ENCODE measurements at regions not wholly inside any gene's neighbourhood (a gene's known extent, or its start where the extent isn't known, plus 50 kb on each side); places are given as distances from the start of the nearest gene placed in this dataset.

DNA sequence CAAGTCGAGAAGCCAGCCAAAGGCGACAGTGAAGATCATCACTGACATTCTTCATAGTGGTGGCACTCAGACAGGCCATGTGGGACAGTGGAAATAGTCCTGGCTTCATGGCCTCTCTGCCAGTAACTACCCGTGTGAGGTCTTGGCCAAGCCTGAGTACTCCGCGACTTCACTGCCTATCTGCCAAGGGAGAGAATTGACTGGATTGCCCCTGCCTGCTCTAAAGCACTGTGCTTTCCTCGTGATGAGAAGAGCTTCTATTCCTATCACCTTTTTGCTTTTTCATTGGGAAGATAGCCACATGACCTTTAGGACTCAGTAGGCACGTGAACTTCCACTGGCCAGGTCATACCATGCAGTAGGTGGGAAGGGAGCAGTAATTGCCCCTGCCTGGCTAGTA lies 239.3 kb downstream of the HAUS1 start:
- CTCF ChIA-PET: no interaction called here
- no peak overlapping the region for H3K27ac ChIP-seq (ENCODE audit: low read depth, low read length, poor library complexity, severe bottlenecking)

DNA sequence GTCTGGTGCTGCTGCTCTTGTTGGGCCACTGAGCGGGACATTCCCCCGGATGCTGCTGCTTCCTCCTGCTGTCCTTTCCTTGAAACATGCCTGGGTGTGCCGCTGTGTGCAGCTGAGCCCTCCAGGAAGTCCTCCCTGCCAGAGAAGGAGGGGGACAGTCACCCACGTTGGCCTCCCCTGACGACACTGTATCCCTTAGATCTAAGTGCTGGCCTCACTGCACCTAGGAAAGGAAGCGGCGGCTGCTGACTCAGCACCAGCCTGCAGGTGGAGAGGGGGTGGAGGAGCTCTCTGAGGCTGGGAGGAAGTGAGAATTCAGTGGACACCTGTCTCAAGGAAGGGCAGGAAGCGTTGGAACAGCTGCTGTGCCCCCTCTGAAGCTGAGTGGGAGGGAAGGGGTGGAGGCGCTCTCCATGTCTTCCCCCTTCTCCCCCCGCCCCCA lies 239.8 kb downstream of the HAUS1 start:
- no TSS peak for BruUV-seq (replicated peaks)
- CTCF ChIA-PET: no interaction called here
- no peak overlapping the region for H3K27ac ChIP-seq (ENCODE audit: low read depth, low read length, poor library complexity, severe bottlenecking)

More for the DNA sequence above, 239.3 kb downstream of the HAUS1 start:
- H3K4me3 ChIP-seq (ENCODE audit: low read depth, low read length, poor library complexity, severe bottlenecking): no peak overlapping the region
- TF ChIP-seq, protein P1, sequence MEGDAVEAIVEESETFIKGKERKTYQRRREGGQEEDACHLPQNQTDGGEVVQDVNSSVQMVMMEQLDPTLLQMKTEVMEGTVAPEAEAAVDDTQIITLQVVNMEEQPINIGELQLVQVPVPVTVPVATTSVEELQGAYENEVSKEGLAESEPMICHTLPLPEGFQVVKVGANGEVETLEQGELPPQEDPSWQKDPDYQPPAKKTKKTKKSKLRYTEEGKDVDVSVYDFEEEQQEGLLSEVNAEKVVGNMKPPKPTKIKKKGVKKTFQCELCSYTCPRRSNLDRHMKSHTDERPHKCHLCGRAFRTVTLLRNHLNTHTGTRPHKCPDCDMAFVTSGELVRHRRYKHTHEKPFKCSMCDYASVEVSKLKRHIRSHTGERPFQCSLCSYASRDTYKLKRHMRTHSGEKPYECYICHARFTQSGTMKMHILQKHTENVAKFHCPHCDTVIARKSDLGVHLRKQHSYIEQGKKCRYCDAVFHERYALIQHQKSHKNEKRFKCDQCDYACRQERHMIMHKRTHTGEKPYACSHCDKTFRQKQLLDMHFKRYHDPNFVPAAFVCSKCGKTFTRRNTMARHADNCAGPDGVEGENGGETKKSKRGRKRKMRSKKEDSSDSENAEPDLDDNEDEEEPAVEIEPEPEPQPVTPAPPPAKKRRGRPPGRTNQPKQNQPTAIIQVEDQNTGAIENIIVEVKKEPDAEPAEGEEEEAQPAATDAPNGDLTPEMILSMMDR (conservative IDR thresholded peaks at IDR 0.05; ENCODE audit: low read depth, low read length): no peak
- TF ChIP-seq EZH2 (IDR thresholded peaks at IDR 0.05; ENCODE audit: borderline replicate concordance, low read depth, low read length, poor library complexity, severe bottlenecking): no peak
- intact Hi-C loops (cut with micrococcal nuclease; ENCODE audit: unreplicated experiment): no loop called here
- no peaks in the 10 kb centered on the region for H3K9me3 ChIP-seq (ENCODE audit: low read depth, low read length, poor library complexity, severe bottlenecking)
- POLR2A ChIA-PET (ENCODE audit: low non-redundant PET): no interaction called here
- no peaks in the 10 kb centered on the region for H3K36me3 ChIP-seq (ENCODE audit: insufficient read depth, low read length, poor library complexity, severe bottlenecking)
- H3K4me1 ChIP-seq (ENCODE audit: insufficient read depth, low read length, poor library complexity, severe bottlenecking): no peaks in the 10 kb centered on the region
- no peak for DNase-seq (ENCODE audit: low spot score)
- no peaks in the 10 kb centered on the region for H3K27me3 ChIP-seq (replicated peaks; ENCODE audit: insufficient read depth, low read depth, low read length, poor library complexity)
- BruUV-seq (replicated peaks): no TSS peak

DNA sequence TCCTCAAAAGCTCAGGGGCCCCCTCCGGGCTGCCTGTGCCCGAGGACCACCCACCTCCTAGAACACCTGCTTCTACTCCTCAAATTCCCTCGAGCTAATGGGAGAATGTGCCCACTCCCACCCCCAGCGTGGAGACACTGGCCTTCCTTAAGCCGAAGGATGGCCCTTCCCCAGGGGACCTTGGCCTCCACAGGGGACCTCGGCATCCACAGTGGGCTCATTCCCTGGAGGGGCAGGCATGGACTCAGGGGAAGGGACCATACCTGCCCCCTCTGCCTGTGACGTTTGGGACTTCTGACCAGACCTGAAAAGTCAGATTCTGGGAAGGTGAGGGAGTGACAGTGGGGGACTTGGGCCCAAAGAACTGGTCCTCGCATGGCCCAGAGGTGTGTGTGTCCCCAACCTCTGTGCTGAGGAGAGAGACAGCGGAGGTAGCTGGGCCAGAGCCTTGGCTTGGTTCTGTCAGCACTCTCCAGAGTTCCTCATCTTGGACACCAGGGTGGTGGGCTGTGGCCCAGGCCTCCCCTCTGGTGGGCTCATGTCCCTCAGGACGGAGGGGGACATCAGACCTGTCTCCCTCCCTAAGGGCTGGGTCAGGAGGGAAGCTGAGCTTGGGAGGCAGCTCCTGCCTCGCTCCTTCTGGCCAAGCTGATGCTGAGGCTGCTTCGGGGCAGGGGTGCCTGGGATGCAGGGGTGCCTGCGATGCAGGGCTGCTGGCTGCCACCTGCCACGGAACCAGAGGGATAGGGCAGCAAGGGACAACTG lies 240.4 kb downstream of the HAUS1 start:
- Histone ChIP-seq H3K4me1 (ENCODE audit: insufficient read depth, low read length, poor library complexity, severe bottlenecking) (no peaks in the 10 kb centered on the region), H3K4me3 (ENCODE audit: low read depth, low read length, poor library complexity, severe bottlenecking) (no peak overlapping the region), H3K36me3 (ENCODE audit: insufficient read depth, low read length, poor library complexity, severe bottlenecking) (no peaks in the 10 kb centered on the region), H3K27ac (ENCODE audit: low read depth, low read length, poor library complexity, severe bottlenecking) (no peak overlapping the region), H3K27me3 (replicated peaks; ENCODE audit: insufficient read depth, low read depth, low read length, poor library complexity) (no peaks in the 10 kb centered on the region), H3K9me3 (ENCODE audit: low read depth, low read length, poor library complexity, severe bottlenecking) (no peaks in the 10 kb centered on the region)
- TF ChIP-seq, protein P1 (conservative IDR thresholded peaks at IDR 0.05; ENCODE audit: low read depth, low read length): no peak
- TF ChIP-seq EZH2 (IDR thresholded peaks at IDR 0.05; ENCODE audit: borderline replicate concordance, low read depth, low read length, poor library complexity, severe bottlenecking): no peak
- CTCF ChIA-PET: no interaction called here
- intact Hi-C loops (cut with micrococcal nuclease; ENCODE audit: unreplicated experiment): no loop called here
- POLR2A ChIA-PET (ENCODE audit: low non-redundant PET): no interaction called here
- DNase-seq (ENCODE audit: low spot score): no peak
- no TSS peak for BruUV-seq (replicated peaks)

More for the DNA sequence above, 239.8 kb downstream of the HAUS1 start:
- H3K4me3 ChIP-seq (ENCODE audit: low read depth, low read length, poor library complexity, severe bottlenecking): no peak overlapping the region
- POLR2A ChIA-PET (ENCODE audit: low non-redundant PET): no interaction called here
- no peaks in the 10 kb centered on the region for H3K4me1 ChIP-seq (ENCODE audit: insufficient read depth, low read length, poor library complexity, severe bottlenecking)
- H3K9me3 ChIP-seq (ENCODE audit: low read depth, low read length, poor library complexity, severe bottlenecking): no peaks in the 10 kb centered on the region
- no peak for DNase-seq (ENCODE audit: low spot score)
- TF ChIP-seq, protein P1 (conservative IDR thresholded peaks at IDR 0.05; ENCODE audit: low read depth, low read length): no peak
- no peak for TF ChIP-seq EZH2 (IDR thresholded peaks at IDR 0.05; ENCODE audit: borderline replicate concordance, low read depth, low read length, poor library complexity, severe bottlenecking)
- intact Hi-C loops (cut with micrococcal nuclease; ENCODE audit: unreplicated experiment): no loop called here
- H3K27me3 ChIP-seq (replicated peaks; ENCODE audit: insufficient read depth, low read depth, low read length, poor library complexity): no peaks in the 10 kb centered on the region
- no peaks in the 10 kb centered on the region for H3K36me3 ChIP-seq (ENCODE audit: insufficient read depth, low read length, poor library complexity, severe bottlenecking)

Data from A673 (cell line).